ENCODE measurements at regions not wholly inside any gene's neighbourhood (a gene's known extent, or its start where the extent isn't known, plus 50 kb on each side); places are given as distances from the start of the nearest gene placed in this dataset.

GRCh38 chr5:2141254-2142000 lies 258.7 kb upstream of the IRX4 start:
- H3K27me3 Mint-ChIP-seq (ENCODE audit: insufficient read depth, low read depth, poor library complexity), result peaks cover 16% of the 10 kb centered on the region
- ATAC-seq (no peak), DNase-seq (ENCODE audit: low spot score) (no peak)
- no peak overlapping the region for H2AFZ ChIP-seq
- H3K36me3 Mint-ChIP-seq (ENCODE audit: low read depth), result no peaks in the 10 kb centered on the region
- no peaks in the 10 kb centered on the region for H4K20me1 ChIP-seq (replicated peaks; ENCODE audit: insufficient read depth)
- no peaks in the 10 kb centered on the region for H3K4me1 ChIP-seq (ENCODE audit: insufficient read depth)
- peaks cover 7% of the 10 kb centered on the region for H3K9me3 Mint-ChIP-seq
- TF ChIP-seq NANOG (IDR thresholded peaks at IDR 0.05; ENCODE audit: borderline replicate concordance) (no peak), ZNF331 (CRISPR knock-in tag; IDR thresholded peaks at IDR 0.05; ENCODE audit: low read depth) (no peak), ZNF114 (CRISPR knock-in tag; IDR thresholded peaks at IDR 0.05) (no peak), ZNF462 (CRISPR knock-in tag; IDR thresholded peaks at IDR 0.05) (no peak), CTCF (conservative IDR thresholded peaks at IDR 0.05; ENCODE audit: low read depth in 2 of 2) (no peak), ETS1 (IDR thresholded peaks at IDR 0.05) (no peak), POLR2AphosphoS5 (IDR thresholded peaks at IDR 0.05; ENCODE audit: low read depth) (no peak), CREB1 (CRISPR knock-in tag; IDR thresholded peaks at IDR 0.05; ENCODE audit: low read depth) (no peak), EZH2phosphoT487 (IDR thresholded peaks at IDR 0.05; ENCODE audit: unreplicated experiment) (no peak), EZH2 (IDR thresholded peaks at IDR 0.05; ENCODE audit: low read depth, unreplicated experiment) (no peak)
- TF ChIP-seq, protein P1, sequence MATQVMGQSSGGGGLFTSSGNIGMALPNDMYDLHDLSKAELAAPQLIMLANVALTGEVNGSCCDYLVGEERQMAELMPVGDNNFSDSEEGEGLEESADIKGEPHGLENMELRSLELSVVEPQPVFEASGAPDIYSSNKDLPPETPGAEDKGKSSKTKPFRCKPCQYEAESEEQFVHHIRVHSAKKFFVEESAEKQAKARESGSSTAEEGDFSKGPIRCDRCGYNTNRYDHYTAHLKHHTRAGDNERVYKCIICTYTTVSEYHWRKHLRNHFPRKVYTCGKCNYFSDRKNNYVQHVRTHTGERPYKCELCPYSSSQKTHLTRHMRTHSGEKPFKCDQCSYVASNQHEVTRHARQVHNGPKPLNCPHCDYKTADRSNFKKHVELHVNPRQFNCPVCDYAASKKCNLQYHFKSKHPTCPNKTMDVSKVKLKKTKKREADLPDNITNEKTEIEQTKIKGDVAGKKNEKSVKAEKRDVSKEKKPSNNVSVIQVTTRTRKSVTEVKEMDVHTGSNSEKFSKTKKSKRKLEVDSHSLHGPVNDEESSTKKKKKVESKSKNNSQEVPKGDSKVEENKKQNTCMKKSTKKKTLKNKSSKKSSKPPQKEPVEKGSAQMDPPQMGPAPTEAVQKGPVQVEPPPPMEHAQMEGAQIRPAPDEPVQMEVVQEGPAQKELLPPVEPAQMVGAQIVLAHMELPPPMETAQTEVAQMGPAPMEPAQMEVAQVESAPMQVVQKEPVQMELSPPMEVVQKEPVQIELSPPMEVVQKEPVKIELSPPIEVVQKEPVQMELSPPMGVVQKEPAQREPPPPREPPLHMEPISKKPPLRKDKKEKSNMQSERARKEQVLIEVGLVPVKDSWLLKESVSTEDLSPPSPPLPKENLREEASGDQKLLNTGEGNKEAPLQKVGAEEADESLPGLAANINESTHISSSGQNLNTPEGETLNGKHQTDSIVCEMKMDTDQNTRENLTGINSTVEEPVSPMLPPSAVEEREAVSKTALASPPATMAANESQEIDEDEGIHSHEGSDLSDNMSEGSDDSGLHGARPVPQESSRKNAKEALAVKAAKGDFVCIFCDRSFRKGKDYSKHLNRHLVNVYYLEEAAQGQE (IDR thresholded peaks at IDR 0.05; ENCODE audit: unreplicated experiment), result no peak
- no peak overlapping the region for H3K27ac Mint-ChIP-seq
- no peak overlapping the region for H3K4me3 ChIP-seq
- no peaks in the 10 kb centered on the region for H3K4me1 Mint-ChIP-seq
- H3K4me3 Mint-ChIP-seq, result no peak overlapping the region
- H3K27ac ChIP-seq (ENCODE audit: low read depth), result no peak overlapping the region
- no peak overlapping the region for H3K4me2 ChIP-seq
- no peaks in the 10 kb centered on the region for H3K36me3 ChIP-seq (ENCODE audit: insufficient read depth)
- H3K9me2 ChIP-seq (ENCODE audit: insufficient read depth), result no peaks in the 10 kb centered on the region
- no peaks in the 10 kb centered on the region for H3K27me3 ChIP-seq (ENCODE audit: insufficient read depth)
- no peaks in the 10 kb centered on the region for H3K79me2 ChIP-seq (replicated peaks; ENCODE audit: insufficient read depth)
- H3F3A ChIP-seq (replicated peaks; ENCODE audit: low read depth), result no peaks in the 10 kb centered on the region

Data from GM23338 (cell line).